ENCODE measurements at regions not wholly inside any gene's neighbourhood (a gene's known extent, or its start where the extent isn't known, plus 50 kb on each side); places are given as distances from the start of the nearest gene placed in this dataset.
"Not testable (repeated sequence)": the region's sequence is repeated elsewhere in the genome, so short reads cannot be mapped to it uniquely, and the experiment has no call there.

- no peak for DNase-seq
These were observed 159.1 kb upstream of the WDR1 start for GRCh38 chr4:10275696-10276095.

DNA sequence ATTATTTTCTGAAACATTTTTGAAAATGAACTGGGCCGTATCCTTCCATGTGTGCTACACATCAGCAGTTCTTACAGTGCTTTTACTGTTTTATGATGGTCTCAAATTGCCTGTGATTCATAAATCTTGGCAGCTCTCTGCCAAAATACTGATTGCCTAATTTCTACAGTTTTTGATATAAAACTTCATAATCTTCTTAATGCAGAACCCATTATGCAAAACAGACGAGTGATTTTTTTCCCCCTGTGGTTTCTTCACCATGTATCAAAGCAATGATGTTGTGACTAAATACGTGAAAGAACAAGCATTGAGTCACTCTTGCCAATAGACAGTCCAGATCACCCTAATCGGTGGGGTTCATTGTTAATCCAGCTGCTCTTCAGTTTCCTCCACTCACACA is 156.4 kb upstream of the WDR1 start:
- DNase-seq, result no peak

DNA sequence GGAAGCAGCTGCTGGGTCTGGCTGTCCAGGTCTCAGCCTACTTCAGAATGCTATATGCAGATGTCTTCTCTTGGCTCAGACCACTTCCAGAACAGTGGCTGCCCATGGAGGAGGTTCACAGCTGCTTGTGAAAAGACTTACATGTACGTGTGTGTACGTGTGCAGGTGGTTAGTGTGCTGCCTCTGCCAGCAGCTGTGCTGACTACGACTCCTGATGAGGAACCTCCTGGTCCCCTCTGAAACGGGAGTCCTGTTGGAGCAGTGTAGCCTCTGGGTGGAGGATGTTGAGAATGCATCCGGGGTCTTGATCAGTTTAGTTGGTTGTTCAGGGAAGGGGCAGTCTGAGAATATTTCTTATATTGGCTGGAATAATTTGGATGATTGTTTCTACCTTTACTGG is 155.9 kb upstream of the WDR1 start:
- DNase-seq, result no peak

- DNase-seq, result no peak
These were observed 150.5 kb upstream of the WDR1 start for GRCh38 chr4:10267066-10267465.

DNA sequence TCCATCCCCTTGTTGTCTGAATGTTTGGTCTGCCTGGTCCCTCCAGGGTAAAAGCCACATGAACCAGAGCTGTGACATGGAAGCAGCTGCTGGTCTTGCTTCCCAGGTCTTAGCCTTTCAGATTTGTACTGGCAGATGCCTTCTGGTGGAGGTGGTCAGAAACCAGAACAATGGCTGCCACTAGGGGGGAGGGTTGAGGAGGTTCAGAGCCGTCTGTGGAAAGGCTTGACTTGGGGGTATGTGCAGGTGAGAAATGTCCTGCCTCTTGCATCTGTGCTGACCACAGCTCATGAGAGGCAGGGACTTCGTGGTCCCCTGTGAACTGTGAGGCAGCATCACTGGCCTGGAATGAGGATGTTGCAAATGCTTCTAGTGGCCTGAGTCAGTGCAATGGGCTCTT is 144.2 kb upstream of the WDR1 start:
- no peak for DNase-seq

- DNase-seq, result no peak
These were observed 143.4 kb upstream of the WDR1 start for GRCh38 chr4:10259976-10260375.

- no peak for DNase-seq
These were observed 139.6 kb upstream of the WDR1 start for GRCh38 chr4:10256203-10256602.

GRCh38 chr4:10253765-10254164 is 137.2 kb upstream of the WDR1 start:
- no peak for DNase-seq

DNA sequence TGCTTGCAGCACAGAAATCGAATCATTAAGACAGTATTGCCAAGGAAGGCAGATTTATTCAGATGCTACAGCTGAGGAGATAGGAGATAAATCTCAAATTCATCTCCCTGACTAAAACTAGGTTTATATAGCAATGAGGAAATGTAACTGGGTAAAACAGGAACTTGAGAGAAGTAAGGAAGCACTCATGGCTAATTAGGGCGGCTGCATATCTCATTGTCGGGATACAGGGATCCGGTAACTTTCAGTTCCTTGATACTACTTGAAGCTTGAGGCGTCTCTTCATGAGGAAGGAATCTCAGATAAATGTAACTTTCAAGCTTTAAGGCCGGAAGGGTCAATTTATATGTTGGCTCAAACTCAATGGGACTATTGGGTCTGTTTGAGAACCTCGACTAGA is 129.2 kb upstream of the WDR1 start:
- no peak for DNase-seq

DNA sequence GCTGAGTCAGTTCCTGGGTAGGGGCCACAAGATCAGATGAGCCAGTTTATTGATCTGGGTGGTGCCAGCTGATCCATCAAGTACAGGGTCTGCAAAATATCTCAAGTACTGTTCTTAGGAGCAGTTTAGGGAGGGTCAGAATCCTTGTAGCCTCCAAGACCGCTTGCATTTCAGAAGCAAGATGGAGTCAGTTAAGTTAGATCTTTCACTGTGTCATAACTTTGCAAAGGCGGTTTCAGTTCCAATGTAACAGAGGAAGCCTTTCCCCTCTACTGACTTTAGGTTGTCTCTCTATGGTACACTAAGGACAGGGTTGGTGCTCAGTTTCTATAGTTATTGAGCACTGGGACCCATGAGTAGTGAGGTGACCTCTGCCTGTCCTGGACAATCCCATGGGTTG is 127.3 kb upstream of the WDR1 start:
- DNase-seq, result no peak

DNA sequence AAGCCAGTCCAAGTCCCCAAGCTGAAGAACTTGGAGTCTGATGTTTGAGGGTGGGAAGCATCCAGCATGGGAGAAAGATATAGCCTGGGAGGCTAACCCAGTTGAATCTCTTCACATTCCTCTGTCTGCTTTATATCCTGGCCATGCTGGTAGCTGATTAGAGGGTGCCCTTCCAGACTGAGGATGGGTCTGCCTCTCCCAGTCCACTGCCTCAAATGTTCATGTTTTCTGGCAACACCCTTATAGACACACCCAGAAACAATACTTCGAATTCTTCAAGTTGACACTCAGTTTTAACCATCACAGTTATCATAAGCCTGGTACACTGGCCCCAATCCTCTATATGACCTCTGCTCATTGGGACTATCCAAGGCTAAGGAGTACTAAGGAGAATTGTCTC is 124.1 kb upstream of the WDR1 start:
- no peak for DNase-seq

GRCh38 chr4:10239982-10240654 is 123.5 kb upstream of the WDR1 start:
- no peak for DNase-seq

DNA sequence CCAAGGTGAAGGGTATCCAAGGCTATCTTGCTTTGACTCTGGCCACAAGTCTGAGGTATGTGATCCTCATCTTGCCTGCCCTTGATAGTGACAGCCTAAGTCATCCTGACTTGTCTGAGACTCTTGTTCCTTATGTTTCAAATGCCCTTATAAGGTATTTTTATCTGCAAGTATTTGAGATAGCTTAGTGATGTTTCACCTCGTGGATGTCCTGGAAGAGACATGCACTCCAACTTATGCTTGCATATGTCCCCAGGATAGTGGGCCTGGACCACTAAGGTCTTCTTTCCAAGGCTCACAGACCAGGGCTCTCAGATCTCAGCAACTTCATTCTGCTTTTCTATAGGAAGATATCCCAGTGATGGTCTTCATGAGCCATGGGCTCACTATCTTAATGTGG is 120.5 kb upstream of the WDR1 start:
- no peak for DNase-seq

- DNase-seq, result no peak
These were observed 115.5 kb upstream of the WDR1 start for GRCh38 chr4:10232114-10232513.

DNA sequence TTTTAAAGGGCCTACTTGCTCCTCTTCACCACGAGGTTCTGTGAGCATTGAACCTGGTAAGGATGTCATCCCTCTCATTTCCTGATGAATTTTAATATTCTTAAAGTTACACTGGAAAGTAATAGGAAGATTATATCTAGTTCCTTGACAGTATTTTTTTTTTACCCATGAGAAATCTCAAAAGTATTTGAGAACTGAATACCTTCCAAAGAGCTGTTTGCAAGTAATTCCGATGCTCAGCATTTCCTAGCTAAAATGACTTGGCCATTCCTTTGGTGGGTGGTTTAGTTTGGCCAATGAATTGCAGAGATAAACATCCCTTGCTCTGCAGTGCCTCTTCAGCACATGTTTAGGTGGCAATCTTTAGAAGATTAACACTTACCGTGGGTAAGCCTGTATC is 110.2 kb upstream of the WDR1 start:
- no peak for DNase-seq

DNA sequence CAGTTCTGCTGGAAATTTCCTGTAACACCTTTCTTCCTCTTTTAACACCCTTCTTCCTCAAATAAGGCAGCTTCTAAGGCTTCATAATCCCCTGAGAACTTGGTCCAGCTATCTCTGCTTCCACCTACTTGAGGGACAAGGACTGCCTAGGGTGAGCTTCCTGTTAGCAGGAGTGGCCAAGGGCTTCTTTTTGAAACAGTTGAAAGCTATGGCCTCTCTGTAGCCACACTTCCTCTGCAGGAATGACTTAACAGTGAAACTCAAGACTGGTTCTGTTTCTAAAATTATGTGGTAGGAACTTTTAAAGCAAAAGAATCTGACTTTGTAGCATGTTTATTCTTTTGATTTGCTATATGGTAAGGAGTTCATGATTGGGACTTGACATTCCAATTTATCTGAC is 108.5 kb upstream of the WDR1 start:
- DNase-seq, result no peak

GRCh38 chr4:10223782-10224181 is 107.2 kb upstream of the WDR1 start:
- DNase-seq, result no peak

- DNase-seq, result not testable (repeated sequence)
These were observed 96.9 kb upstream of the WDR1 start for GRCh38 chr4:10213481-10213880.

- DNase-seq, result no peak
These were observed 96.3 kb upstream of the WDR1 start for GRCh38 chr4:10212901-10213300.

GRCh38 chr4:10212400-10212799 is 95.8 kb upstream of the WDR1 start:
- DNase-seq, result no peak

DNA sequence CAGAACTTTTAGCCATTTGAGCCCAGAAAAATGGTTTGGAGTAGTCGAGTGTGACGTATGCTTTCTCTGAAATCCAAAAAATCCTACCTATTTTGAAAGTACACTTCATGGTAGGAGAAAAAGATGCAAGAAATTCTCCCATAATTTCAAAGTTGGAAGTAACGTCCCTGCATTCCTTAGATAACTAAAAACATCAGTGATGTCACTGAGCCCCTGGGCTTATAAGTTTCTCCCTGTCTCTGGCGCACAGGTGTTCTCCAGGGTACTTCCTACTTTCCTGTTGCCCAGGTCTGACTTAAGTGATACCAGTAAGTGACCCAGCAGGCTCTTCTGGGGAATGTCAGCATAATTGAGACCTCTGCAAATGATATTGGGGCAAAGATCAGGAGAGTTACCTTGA is 90.5 kb upstream of the WDR1 start:
- no peak for DNase-seq

GRCh38 chr4:10205223-10205622 is 88.6 kb upstream of the WDR1 start:
- DNase-seq, result no peak

GRCh38 chr4:10204401-10205058 is 87.9 kb upstream of the WDR1 start:
- no peak for DNase-seq

DNA sequence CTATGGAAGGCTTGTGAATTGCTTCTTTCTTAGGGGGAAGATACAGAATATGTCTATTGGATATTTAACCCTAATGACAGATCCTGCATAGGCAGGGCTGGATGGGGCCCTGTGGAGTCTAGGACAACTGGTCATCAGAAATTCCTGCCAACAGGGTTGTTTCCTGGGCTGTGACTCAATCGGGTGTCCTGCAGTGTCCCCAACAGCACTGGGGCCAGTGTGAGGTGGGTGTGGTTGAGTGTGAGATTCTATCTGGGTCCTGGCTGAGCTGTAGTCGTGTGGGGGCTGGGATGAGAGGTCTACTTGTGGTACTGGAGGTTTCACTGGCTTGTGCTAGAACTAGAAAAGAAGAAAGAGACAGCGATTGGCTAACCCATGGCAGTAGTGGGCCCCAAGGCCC is 87.3 kb upstream of the WDR1 start:
- DNase-seq, result no peak
